GM23248 (cell line): ENCODE measurements at regions not wholly inside any gene's neighbourhood (a gene's known extent, or its start where the extent isn't known, plus 50 kb on each side); places are given as distances from the start of the nearest gene placed in this dataset.

Experiments
- DNase-seq: peaks from one replicate; pipeline ENCODE4 v3.0.0-alpha.2; 2015
- H2AFZ ChIP-seq: fragments of 200-600 bp; sonication (generic); 2 replicates; pipeline ENCODE4 v1.6.1; 2016; ENCODE audit warnings: antibody characterized with exemption
- H3F3A ChIP-seq: fragments of 200-600 bp; sonication (generic); 2 replicates; pipeline ENCODE4 v1.6.1; 2016; ENCODE audit warnings: mild to moderate bottlenecking, antibody characterized with exemption, mixed run types; ENCODE audit not compliant: insufficient read depth
- H3K27ac ChIP-seq: fragments of 200-600 bp; sonication (generic); 2 replicates; pipeline ENCODE4 v1.5.1; 2016; ENCODE audit warnings: mild to moderate bottlenecking
- H3K27me3 ChIP-seq: fragments of 200-600 bp; sonication (generic); replicated peaks from 2 replicates; pipeline ENCODE4 v1.6.1; 2016; ENCODE audit warnings: mild to moderate bottlenecking; ENCODE audit not compliant: insufficient read depth
- H3K36me3 ChIP-seq: fragments of 200-600 bp; sonication (generic); 2 replicates; pipeline ENCODE4 v1.6.1; 2016; ENCODE audit warnings: low read depth, mild to moderate bottlenecking
- H3K4me1 ChIP-seq: fragments of 200-600 bp; sonication (generic); 2 replicates; pipeline ENCODE4 v1.6.1; 2016; ENCODE audit warnings: mild to moderate bottlenecking; ENCODE audit not compliant: insufficient read depth
- H3K4me2 ChIP-seq: fragments of 200-600 bp; sonication (generic); one replicate; pipeline ENCODE4 v1.6.1; 2016; ENCODE audit warnings: mild to moderate bottlenecking; ENCODE audit not compliant: unreplicated experiment
- H3K4me3 ChIP-seq: fragments of 200-600 bp; sonication (generic); 2 replicates; pipeline ENCODE4 v1.5.1; 2016; ENCODE audit warnings: mild to moderate bottlenecking
- H3K79me2 ChIP-seq: fragments of 200-600 bp; sonication (generic); 2 replicates; pipeline ENCODE4 v1.6.1; 2016; ENCODE audit warnings: mild to moderate bottlenecking; ENCODE audit not compliant: insufficient read depth
- H3K9ac ChIP-seq: fragments of 200-600 bp; sonication (generic); 2 replicates; pipeline ENCODE4 v1.6.1; 2016; ENCODE audit warnings: mild to moderate bottlenecking
- H3K9me2 ChIP-seq: fragments of 200-600 bp; sonication (generic); 2 replicates; pipeline ENCODE4 v1.6.1; 2016; ENCODE audit warnings: mixed run types, mild to moderate bottlenecking, moderate library complexity; ENCODE audit not compliant: insufficient read depth
- H3K9me3 ChIP-seq: fragments of 200-600 bp; sonication (generic); one replicate; pipeline ENCODE4 v1.6.1; 2017; ENCODE audit warnings: low read depth
- H4K20me1 ChIP-seq: fragments of 200-600 bp; sonication (generic); 2 replicates; pipeline ENCODE4 v1.6.0; 2016; ENCODE audit not compliant: insufficient read depth
- EZH2 ChIP-seq: fragments of 200-600 bp; sonication (generic); IDR thresholded peaks from 2 replicates; pipeline ENCODE4 v1.6.1; 2018; ENCODE audit warnings: antibody characterized with exemption, mild to moderate bottlenecking; ENCODE audit not compliant: insufficient read depth, poor library complexity, severe bottlenecking
- EZH2phosphoT487 ChIP-seq: fragments of 200-600 bp; sonication (generic); IDR thresholded peaks from 2 replicates; pipeline ENCODE4 v1.6.1; 2018; ENCODE audit warnings: antibody characterized with exemption, moderate library complexity, mild to moderate bottlenecking, low read depth; ENCODE audit not compliant: insufficient read depth
- WGBS, 2 experiments: methylation state at CpG; one replicate each; pipeline ENCODE4 v1.1.6; 2015 to 2017; ENCODE audit warnings: low lambda C conversion rate in 2 of 2, low coverage in 1 of 2; ENCODE audit errors: missing lambda C conversion rate in 2 of 2; 5-methylcytosine and 5-hydroxymethylcytosine counted together
- in situ Hi-C: fragments of 300-500 bp; cut with MboI; formaldehyde crosslinking; loops from 2 replicates; pipeline ENCODE4 v1.15.0; 2020

- WGBS, 2 experiments = 75 to 83% methylated on average over 22 of the region's 22 CpGs
- in situ Hi-C loops = no loop called here
- no peaks in the 10 kb centered on the region for H4K20me1 ChIP-seq
- H3K79me2 ChIP-seq = no peaks in the 10 kb centered on the region
- no peak for TF ChIP-seq EZH2phosphoT487
- TF ChIP-seq EZH2 = no peak
- H3K9me2 ChIP-seq = no peaks in the 10 kb centered on the region
- no peaks in the 10 kb centered on the region for H3K36me3 ChIP-seq
- no peak for DNase-seq
- H3K4me2 ChIP-seq = no peak overlapping the region
- H3F3A ChIP-seq = no peaks in the 10 kb centered on the region
- H3K4me3 ChIP-seq = no peak overlapping the region
- H2AFZ ChIP-seq = no peak overlapping the region
- H3K4me1 ChIP-seq = no peaks in the 10 kb centered on the region
- no peak overlapping the region for H3K9ac ChIP-seq
- no peaks in the 10 kb centered on the region for H3K9me3 ChIP-seq
- H3K27me3 ChIP-seq = no peaks in the 10 kb centered on the region
- no peak overlapping the region for H3K27ac ChIP-seq
These were observed 289.9 kb upstream of the MC4R start for GRCh38 chr18:60662491-60662890.

GRCh38 chr18:60663060-60663989 lies 290.8 kb upstream of the MC4R start:
- no peaks in the 10 kb centered on the region for H3K9me3 ChIP-seq
- no peaks in the 10 kb centered on the region for H3K9me2 ChIP-seq
- no peak overlapping the region for H3K9ac ChIP-seq
- no peaks in the 10 kb centered on the region for H3K27me3 ChIP-seq
- TF ChIP-seq EZH2phosphoT487 (no peak), EZH2 (no peak)
- H2AFZ ChIP-seq = no peak overlapping the region
- no peaks in the 10 kb centered on the region for H3K4me1 ChIP-seq
- no peaks in the 10 kb centered on the region for H3K36me3 ChIP-seq
- H3K27ac ChIP-seq = no peak overlapping the region
- 67 to 70% methylated on average over 38 of the region's 38 CpGs for WGBS, 2 experiments
- H3K79me2 ChIP-seq = no peaks in the 10 kb centered on the region
- H3F3A ChIP-seq = no peaks in the 10 kb centered on the region
- in situ Hi-C loops = no loop called here
- H3K4me2 ChIP-seq = no peak overlapping the region
- no peaks in the 10 kb centered on the region for H4K20me1 ChIP-seq
- no peak overlapping the region for H3K4me3 ChIP-seq
- no peak for DNase-seq

GRCh38 chr18:60664736-60665135 lies 292.2 kb upstream of the MC4R start:
- no peak overlapping the region for H3K9ac ChIP-seq
- H4K20me1 ChIP-seq = no peaks in the 10 kb centered on the region
- H3K4me2 ChIP-seq = no peak overlapping the region
- H3K27me3 ChIP-seq = no peaks in the 10 kb centered on the region
- no peaks in the 10 kb centered on the region for H3K36me3 ChIP-seq
- no peak for TF ChIP-seq EZH2
- TF ChIP-seq EZH2phosphoT487 = no peak
- in situ Hi-C loops = no loop called here
- no peak overlapping the region for H3K27ac ChIP-seq
- no peaks in the 10 kb centered on the region for H3K79me2 ChIP-seq
- H3K4me1 ChIP-seq = no peaks in the 10 kb centered on the region
- WGBS, 2 experiments = 76 to 90% methylated on average over 4 of the region's 4 CpGs
- H3K9me2 ChIP-seq = no peaks in the 10 kb centered on the region
- H2AFZ ChIP-seq = no peak overlapping the region
- no peak overlapping the region for H3K4me3 ChIP-seq
- H3K9me3 ChIP-seq = no peaks in the 10 kb centered on the region
- DNase-seq = no peak
- H3F3A ChIP-seq = no peaks in the 10 kb centered on the region

GRCh38 chr18:60667016-60667415 lies 294.4 kb upstream of the MC4R start:
- Histone ChIP-seq H3K79me2 (no peaks in the 10 kb centered on the region), H3K9me2 (no peaks in the 10 kb centered on the region), H3K4me1 (no peaks in the 10 kb centered on the region), H3F3A (no peaks in the 10 kb centered on the region), H3K36me3 (no peaks in the 10 kb centered on the region), H3K9ac (no peak overlapping the region), H2AFZ (no peak overlapping the region), H3K9me3 (no peaks in the 10 kb centered on the region), H3K27me3 (no peaks in the 10 kb centered on the region), H3K4me3 (no peak overlapping the region), H3K27ac (no peak overlapping the region), H4K20me1 (no peaks in the 10 kb centered on the region), H3K4me2 (no peak overlapping the region)
- in situ Hi-C loops = no loop called here
- TF ChIP-seq EZH2 = no peak
- TF ChIP-seq EZH2phosphoT487 = no peak
- DNase-seq = no peak
- 38 to 68% methylated on average over 1 of the region's 1 CpG for WGBS, 2 experiments
